Gastrocnemius medialis (tissue), 4 donors: ENCODE measurements at regions not wholly inside any gene's neighbourhood (a gene's known extent, or its start where the extent isn't known, plus 50 kb on each side); places are given as distances from the start of the nearest gene placed in this dataset.

Source experiments
- ATAC-seq, 2 donors: fragments of 150-250 bp; one replicate each; pipeline ENCODE4 v1.9.1; 2016
- DNase-seq, 2 donors: peaks; one replicate each; pipeline ENCODE4 v3.0.0-alpha.2; 2019
- H3K27ac ChIP-seq, 4 donors: fragments of 200-600 bp; sonication (generic); 1 replicate in 1 of 4; 2 replicates in 3 of 4; pipeline ENCODE4 v1.5.1; 2016 to 2018; ENCODE audit warnings: mild to moderate bottlenecking in 2 of 4, moderate library complexity in 1 of 4
- H3K27me3 ChIP-seq, 3 donors: fragments of 200-600 bp; sonication (generic) in 2 of 3; 1 replicate in 1 of 3; 2 replicates in 2 of 3; pipeline versions ENCODE4 v1.5.1 to v1.6.0; 2016 to 2019; ENCODE audit warnings: mild to moderate bottlenecking in 1 of 3, moderate library complexity in 1 of 3
- H3K36me3 ChIP-seq, 2 donors: fragments of 200-600 bp; sonication (generic) in 1 of 2; one replicate each; pipeline ENCODE4 v1.5.1; 2017 to 2018
- H3K4me1 ChIP-seq, 2 donors: fragments of 200-600 bp; sonication (generic) in 1 of 2; one replicate each; pipeline ENCODE4 v1.5.1; 2016 to 2017; ENCODE audit warnings: mild to moderate bottlenecking in 2 of 2
- H3K4me3 ChIP-seq, 4 donors: fragments of 200-600 bp; sonication (generic) in 3 of 4; 1 replicate in 1 of 4; 2 replicates in 3 of 4; pipeline ENCODE4 v1.5.1; 2016 to 2019; ENCODE audit warnings: mild to moderate bottlenecking in 2 of 4
- H3K9me3 ChIP-seq, 3 donors: fragments of 200-600 bp; sonication (generic) in 2 of 3; 1 replicate in 1 of 3; 2 replicates in 2 of 3; pipeline ENCODE4 v1.5.1; 2016 to 2019
- CTCF ChIP-seq, 5 experiments: fragments of 450-650 bp in 3 of 5; fragments of 200-600 bp in 2 of 5; sonication (generic) in 2 of 5; IDR thresholded peaks in 4 of 5; conservative IDR thresholded peaks in 1 of 5; 1 replicate in 4 of 5; 2 replicates in 1 of 5; pipeline ENCODE4 v1.5.1; 2016 to 2019; ENCODE audit warnings: antibody characterized with exemption in 5 of 5, mild to moderate bottlenecking in 3 of 5, moderate library complexity in 3 of 5
- POLR2A ChIP-seq, 2 donors: fragments of 450-650 bp; IDR thresholded peaks; one replicate each; pipeline ENCODE4 v1.6.1; 2017; ENCODE audit warnings: antibody characterized with exemption in 2 of 2, mild to moderate bottlenecking in 2 of 2, moderate library complexity in 2 of 2
- in situ Hi-C, 4 donors: fragments of 200-750 bp; cut with MboI; loops; one replicate each; pipeline versions ENCODE4 v1.15.0 to v1.8.0; 2017; ENCODE audit warnings: low sequenced_read_pairs in 4 of 4
- intact Hi-C: fragments of 100-400 bp; cut with DNase I; formaldehyde crosslinking; loops from one replicate; pipeline ENCODE4 v1.15.1; 2023; ENCODE audit warnings: low total_unique reads

GRCh38 chr13:108369412-108369811 is 99.9 kb downstream of the TNFSF13B start:
- Histone ChIP-seq H3K27ac (no peak overlapping the region), H3K4me3 (no peak overlapping the region), H3K4me1 (no peaks in the 10 kb centered on the region), H3K36me3 (no peaks in the 10 kb centered on the region), H3K9me3 (no peaks in the 10 kb centered on the region), H3K27me3 (no peaks in the 10 kb centered on the region)
- DNase-seq = no peak
- ATAC-seq = no peak
- intact Hi-C loops = no loop called here
- in situ Hi-C loops = no loop called here
- no peak for TF ChIP-seq CTCF (IDR thresholded peaks at IDR 0.05 in 4 of 5, conservative IDR thresholded peaks at IDR 0.05 in 1 of 5)

DNA sequence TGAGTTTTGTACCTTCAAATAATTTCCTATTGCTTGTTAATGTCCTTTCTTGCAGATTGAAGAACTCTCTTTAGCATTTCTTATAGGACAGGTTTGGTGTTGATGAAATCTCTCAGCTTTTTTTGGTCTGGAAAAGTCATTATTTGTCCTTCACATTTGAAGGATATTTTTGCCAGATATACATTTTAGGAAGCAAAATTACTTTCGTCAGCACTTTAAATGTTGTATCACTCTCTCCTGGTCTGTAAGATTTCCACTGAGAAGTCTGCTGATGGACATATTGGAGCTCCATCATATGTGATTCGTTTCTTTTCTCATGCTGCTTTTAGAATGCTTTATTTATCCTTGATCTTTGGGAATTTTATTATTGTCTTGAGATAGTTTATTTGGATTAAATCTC is 105.5 kb downstream of the TNFSF13B start:
- Histone ChIP-seq H3K36me3 (no peaks in the 10 kb centered on the region), H3K4me3 (no peak overlapping the region), H3K9me3 (no peaks in the 10 kb centered on the region), H3K4me1 (no peaks in the 10 kb centered on the region), H3K27ac (no peak overlapping the region), H3K27me3 (no peaks in the 10 kb centered on the region)
- in situ Hi-C loops (no loop called here), intact Hi-C loops (no loop called here)
- DNase-seq (no peak), ATAC-seq (no peak)
- TF ChIP-seq POLR2A (IDR thresholded peaks at IDR 0.05) (no peak), CTCF (IDR thresholded peaks at IDR 0.05 in 4 of 5, conservative IDR thresholded peaks at IDR 0.05 in 1 of 5) (no peak)

- ATAC-seq (no peak), DNase-seq (no peak)
- intact Hi-C loops (no loop called here), in situ Hi-C loops (no loop called here)
- H3K36me3 ChIP-seq = no peaks in the 10 kb centered on the region
- no peaks in the 10 kb centered on the region for H3K9me3 ChIP-seq
- H3K27ac ChIP-seq = no peak overlapping the region
- H3K27me3 ChIP-seq = no peaks in the 10 kb centered on the region
- TF ChIP-seq POLR2A (IDR thresholded peaks at IDR 0.05) = no peak
- TF ChIP-seq CTCF (IDR thresholded peaks at IDR 0.05 in 4 of 5, conservative IDR thresholded peaks at IDR 0.05 in 1 of 5) = no peak
- H3K4me1 ChIP-seq = no peaks in the 10 kb centered on the region
- no peak overlapping the region for H3K4me3 ChIP-seq
These were observed 106.3 kb downstream of the TNFSF13B start for GRCh38 chr13:108375772-108376171.

DNA sequence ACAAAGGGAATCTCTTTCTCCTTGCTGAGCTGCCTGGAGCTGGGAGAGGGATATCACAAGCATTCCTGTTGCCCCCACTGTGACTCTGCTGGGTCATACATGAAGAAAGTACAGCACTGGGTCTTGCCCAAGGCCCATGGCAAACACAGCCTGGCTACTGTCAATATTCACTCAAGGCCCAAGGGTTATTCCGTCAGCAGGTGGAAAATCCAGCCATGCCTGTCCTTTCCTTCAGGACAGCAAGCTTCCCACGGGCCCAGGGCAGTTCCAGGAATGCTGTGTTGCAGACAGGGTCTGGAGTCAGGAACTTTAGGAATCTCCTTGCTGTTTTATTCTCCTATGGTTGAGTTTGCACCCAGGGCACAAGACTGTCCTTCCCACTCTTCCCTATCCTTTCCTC is 106.8 kb downstream of the TNFSF13B start:
- H3K36me3 ChIP-seq = no peaks in the 10 kb centered on the region
- intact Hi-C loops = no loop called here
- H3K27me3 ChIP-seq = no peaks in the 10 kb centered on the region
- no peaks in the 10 kb centered on the region for H3K9me3 ChIP-seq
- no peaks in the 10 kb centered on the region for H3K4me1 ChIP-seq
- TF ChIP-seq POLR2A (IDR thresholded peaks at IDR 0.05) (no peak), CTCF (IDR thresholded peaks at IDR 0.05 in 4 of 5, conservative IDR thresholded peaks at IDR 0.05 in 1 of 5) (no peak)
- DNase-seq (no peak), ATAC-seq (no peak)
- in situ Hi-C loops = no loop called here
- no peak overlapping the region for H3K4me3 ChIP-seq
- no peak overlapping the region for H3K27ac ChIP-seq

- no peaks in the 10 kb centered on the region for H3K27me3 ChIP-seq
- no peaks in the 10 kb centered on the region for H3K9me3 ChIP-seq
- H3K36me3 ChIP-seq = no peaks in the 10 kb centered on the region
- no peak for TF ChIP-seq POLR2A (IDR thresholded peaks at IDR 0.05)
- no peak for TF ChIP-seq CTCF (IDR thresholded peaks at IDR 0.05 in 4 of 5, conservative IDR thresholded peaks at IDR 0.05 in 1 of 5)
- in situ Hi-C loops = no loop called here
- H3K4me1 ChIP-seq = no peaks in the 10 kb centered on the region
- H3K4me3 ChIP-seq = no peak overlapping the region
- no peak for ATAC-seq
- no peak overlapping the region for H3K27ac ChIP-seq
- intact Hi-C loops = no loop called here
- DNase-seq = no peak
These were observed 108.2 kb downstream of the TNFSF13B start for GRCh38 chr13:108377646-108378206.
